NT2/D1 (cell line): ENCODE measurements at regions not wholly inside any gene's neighbourhood (a gene's known extent, or its start where the extent isn't known, plus 50 kb on each side); places are given as distances from the start of the nearest gene placed in this dataset.

Experiments used
- YY1 ChIP-seq: IDR thresholded peaks from 2 replicates; pipeline ENCODE4 v1.6.1; 2011; ENCODE audit not compliant: insufficient read length, insufficient read depth
- ZNF274 ChIP-seq: IDR thresholded peaks from 2 replicates; pipeline ENCODE4 v1.6.1; 2011; ENCODE audit warnings: mild to moderate bottlenecking, low read depth, low read length

- no peak for TF ChIP-seq YY1
- TF ChIP-seq ZNF274 = no peak
Measured at GRCh38 chr7:136064081-136064480, 86.9 kb upstream of the MTPN start.
